ENCODE measurements at regions not wholly inside any gene's neighbourhood (a gene's known extent, or its start where the extent isn't known, plus 50 kb on each side); places are given as distances from the start of the nearest gene placed in this dataset.
"Not testable (repeated sequence)": the region's sequence is repeated elsewhere in the genome, so short reads cannot be mapped to it uniquely, and the experiment has no call there.

- in situ Hi-C loops (cut with HindIII; ENCODE audit: low sequenced_read_pairs) = no loop called here
- DNase-seq (ENCODE audit: low read depth) = peak; percentile 33
- no peak overlapping the region for H3K4me3 ChIP-seq (ENCODE audit: low read depth, low read length)
- TF ChIP-seq CTCF (IDR thresholded peaks at IDR 0.05; ENCODE audit: low read depth, low read length, missing control alignments) = no peak
Measured at GRCh38 chr12:93089805-93090569, 160.9 kb upstream of the EEA1 start.

- DNase-seq (ENCODE audit: low read depth) = peak; percentile 28
- in situ Hi-C loops (cut with HindIII; ENCODE audit: low sequenced_read_pairs) = no loop called here
- no peak for TF ChIP-seq CTCF (IDR thresholded peaks at IDR 0.05; ENCODE audit: low read depth, low read length, missing control alignments)
- no peak overlapping the region for H3K4me3 ChIP-seq (ENCODE audit: low read depth, low read length)
Measured at GRCh38 chr12:93090731-93091172, 161.7 kb upstream of the EEA1 start.

GRCh38 chr12:93091886-93092648, 163.0 kb upstream of the EEA1 start:
- no peak overlapping the region for H3K4me3 ChIP-seq (ENCODE audit: low read depth, low read length)
- DNase-seq (ENCODE audit: low read depth) = no peak
- no peak for TF ChIP-seq CTCF (IDR thresholded peaks at IDR 0.05; ENCODE audit: low read depth, low read length, missing control alignments)
- in situ Hi-C loops (cut with HindIII; ENCODE audit: low sequenced_read_pairs) = no loop called here

GRCh38 chr12:93092649-93092945, 163.5 kb upstream of the EEA1 start:
- in situ Hi-C loops (cut with HindIII; ENCODE audit: low sequenced_read_pairs) = no loop called here
- no peak for DNase-seq (ENCODE audit: low read depth)
- no peak for TF ChIP-seq CTCF (IDR thresholded peaks at IDR 0.05; ENCODE audit: low read depth, low read length, missing control alignments)
- H3K4me3 ChIP-seq (ENCODE audit: low read depth, low read length) = no peak overlapping the region

- TF ChIP-seq CTCF (IDR thresholded peaks at IDR 0.05; ENCODE audit: low read depth, low read length, missing control alignments) = no peak
- DNase-seq (ENCODE audit: low read depth) = no peak
- in situ Hi-C loops (cut with HindIII; ENCODE audit: low sequenced_read_pairs) = no loop called here
- no peak overlapping the region for H3K4me3 ChIP-seq (ENCODE audit: low read depth, low read length)
Measured at GRCh38 chr12:93093243-93093642, 164.1 kb upstream of the EEA1 start.

GRCh38 chr12:93094222-93094621, 165.1 kb upstream of the EEA1 start:
- in situ Hi-C loops (cut with HindIII; ENCODE audit: low sequenced_read_pairs); DNase-seq (ENCODE audit: low read depth); H3K4me3 ChIP-seq (ENCODE audit: low read depth, low read length): not testable (repeated sequence)

Measured in astrocyte of the cerebellum (primary cell).